A172 (cell line): ENCODE measurements at regions not wholly inside any gene's neighbourhood (a gene's known extent, or its start where the extent isn't known, plus 50 kb on each side); places are given as distances from the start of the nearest gene placed in this dataset.
"Not testable (repeated sequence)": the region's sequence is repeated elsewhere in the genome, so short reads cannot be mapped to it uniquely, and the experiment has no call there.

ENCODE experiments used
- DNase-seq: peaks from one replicate; pipeline ENCODE4 v3.0.0-alpha.2; 2015; ENCODE audit warnings: low spot score

- no peak for DNase-seq
These were observed 53.8 kb upstream of the C2CD4B start for GRCh38 chr15:62218841-62219240.

DNA sequence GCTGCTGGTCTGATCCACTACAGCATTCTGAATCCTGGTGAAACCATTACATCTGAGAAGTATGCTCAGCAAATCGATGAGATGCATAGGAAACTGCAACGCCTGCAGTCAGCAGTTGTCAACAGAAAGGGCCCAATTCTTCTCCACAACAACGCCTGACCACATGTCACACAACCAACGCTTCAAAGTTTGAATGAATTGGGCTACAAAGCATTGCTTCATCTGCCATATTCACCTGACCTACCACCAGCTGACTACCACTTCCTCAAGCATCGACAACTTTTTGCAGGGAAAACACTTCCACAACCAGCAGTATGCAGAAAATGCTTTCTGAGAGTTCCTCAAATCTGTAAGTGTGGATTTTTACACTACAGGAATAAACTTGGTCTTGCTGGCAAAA lies 54.7 kb upstream of the C2CD4B start:
- no peak for DNase-seq

- DNase-seq, result no peak
These were observed 57.9 kb upstream of the C2CD4B start for GRCh38 chr15:62223020-62223419.

DNA sequence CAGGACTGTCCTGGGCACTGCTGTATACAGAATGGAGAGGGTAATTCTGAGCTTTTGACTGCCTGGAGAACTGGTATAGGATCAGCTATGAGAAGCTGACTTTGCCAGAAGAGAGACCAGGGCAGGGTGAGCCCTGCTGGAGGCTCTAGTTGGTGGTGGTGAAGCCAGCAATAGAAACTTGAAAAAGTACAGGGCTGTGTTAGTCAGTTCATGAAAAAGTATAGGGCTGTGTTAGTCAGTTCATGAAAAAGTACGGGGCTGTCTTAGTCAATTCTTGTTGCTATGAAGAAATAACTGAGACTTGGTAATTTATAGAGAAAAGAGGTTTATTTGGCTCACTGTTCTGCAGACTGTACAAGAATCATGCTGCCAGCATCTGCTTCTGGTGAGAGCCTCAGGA lies 63.5 kb upstream of the C2CD4B start:
- DNase-seq, result no peak

DNA sequence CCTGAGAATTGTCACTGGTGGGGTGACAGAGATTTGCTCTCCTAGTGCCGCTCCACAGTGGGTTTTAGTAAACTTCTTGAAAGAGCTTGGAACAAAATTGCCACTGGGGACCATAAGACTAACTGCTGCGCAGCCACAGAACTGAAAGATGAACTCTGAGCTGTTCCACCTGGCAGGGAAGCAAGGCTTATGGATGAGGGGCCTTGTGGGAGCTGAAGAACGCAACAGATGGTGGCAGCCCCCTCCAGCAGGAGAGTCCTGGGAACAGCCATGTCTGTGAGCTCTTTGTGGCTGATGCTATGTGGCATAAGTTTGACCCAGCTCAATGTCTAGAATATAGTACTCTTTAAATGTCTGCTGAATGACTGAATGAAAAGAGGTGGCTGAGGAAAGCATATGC lies 66.8 kb upstream of the C2CD4B start:
- DNase-seq, result no peak

DNA sequence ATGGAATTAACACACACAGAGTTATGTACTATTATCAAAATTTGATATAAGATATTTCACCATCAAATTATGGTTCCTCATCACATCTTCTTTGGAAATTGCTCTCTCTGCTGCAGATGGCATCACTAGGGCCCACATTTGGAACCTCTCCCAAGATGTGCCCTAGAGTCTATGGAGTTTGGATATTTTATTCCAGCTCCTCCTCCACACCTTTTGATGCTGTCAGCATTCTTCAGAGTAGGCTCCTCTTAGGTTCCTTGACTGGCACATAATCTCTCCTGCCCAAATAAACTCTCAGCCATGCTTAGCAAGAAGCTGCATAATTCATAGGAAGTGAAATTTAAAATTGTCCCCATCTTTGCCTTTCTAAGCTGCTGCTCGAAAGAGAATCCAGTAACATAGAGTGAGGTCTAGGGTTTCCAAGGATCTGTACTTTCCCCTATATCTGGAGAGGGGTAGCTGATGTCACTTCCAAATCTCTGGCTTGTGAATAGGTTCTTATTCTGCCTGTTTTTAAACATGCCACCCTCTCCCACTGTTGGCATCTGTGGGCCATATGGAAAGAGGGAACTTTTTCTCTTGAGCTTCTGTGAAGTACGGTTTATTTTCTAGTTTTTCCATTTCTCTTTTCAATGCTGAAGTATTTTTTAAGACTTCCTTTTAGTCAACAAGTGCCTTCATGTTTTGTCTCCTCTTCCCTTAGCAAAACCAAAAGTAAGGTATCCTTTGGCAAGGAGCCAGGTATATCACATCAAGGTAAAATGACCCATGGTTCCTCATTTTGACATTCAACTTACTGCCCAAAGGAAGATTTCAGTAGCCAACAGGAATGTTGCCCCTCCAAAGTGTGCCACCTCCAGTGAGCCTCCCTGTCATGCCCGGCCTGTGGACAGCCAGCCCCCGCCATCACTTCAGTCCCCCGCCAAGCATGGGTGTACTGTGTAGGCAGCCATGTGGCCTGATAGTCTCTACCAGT lies 75.3 kb upstream of the C2CD4B start:
- DNase-seq, result no peak

DNA sequence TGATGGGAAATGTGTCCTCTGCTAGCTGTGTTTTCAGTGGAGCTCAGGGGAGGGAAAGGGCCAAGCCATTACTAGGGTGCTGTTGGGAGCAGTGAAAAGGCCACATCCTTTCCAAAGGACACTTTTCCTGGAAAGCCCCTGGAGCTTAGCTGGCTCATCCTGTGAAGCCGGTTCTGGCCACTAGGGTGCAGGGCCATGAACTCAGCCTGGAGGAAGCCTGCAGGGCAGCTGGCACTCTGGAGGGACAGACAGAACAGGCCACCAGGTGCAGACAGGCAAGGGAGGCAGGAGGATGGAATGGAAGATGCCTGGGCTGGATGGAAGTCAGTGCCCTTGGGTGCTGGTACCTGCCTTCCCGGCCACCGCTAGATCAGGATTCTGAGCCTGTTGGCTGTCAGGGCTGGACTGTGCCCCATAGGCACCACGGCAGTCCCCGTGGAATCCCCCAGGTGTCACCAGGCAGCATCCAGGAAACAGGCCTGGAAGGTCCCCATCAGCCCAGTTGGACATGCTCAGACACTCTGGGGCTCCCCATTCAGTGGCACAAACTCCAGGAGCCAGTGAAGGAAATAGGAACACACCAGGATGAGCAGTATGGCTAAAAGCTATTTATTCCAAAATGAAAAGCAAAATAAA lies 76.2 kb upstream of the C2CD4B start:
- DNase-seq, result peak; percentile 29

GRCh38 chr15:62242999-62243398 lies 77.9 kb upstream of the C2CD4B start:
- no peak for DNase-seq

DNA sequence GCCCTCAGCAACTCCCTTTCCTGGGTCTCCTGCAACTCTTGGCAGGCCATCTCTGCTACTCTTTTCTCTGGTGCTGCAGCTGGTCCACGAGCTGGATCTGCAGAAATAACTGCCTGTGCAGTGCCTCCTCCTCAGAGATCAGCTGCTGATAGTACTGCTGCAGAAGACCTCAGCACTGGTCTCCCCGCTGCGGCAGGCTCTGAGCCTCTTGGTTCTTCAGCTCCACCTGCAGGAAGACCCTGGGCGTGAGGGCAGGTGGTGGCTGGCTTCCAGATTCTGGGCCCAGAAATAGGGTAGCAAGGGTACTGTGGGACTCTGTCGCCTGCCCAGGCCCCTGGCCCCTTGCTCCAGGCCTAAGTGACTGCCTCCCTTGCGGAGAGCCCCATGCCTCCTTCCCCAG lies 79.7 kb upstream of the C2CD4B start:
- no peak for DNase-seq

DNA sequence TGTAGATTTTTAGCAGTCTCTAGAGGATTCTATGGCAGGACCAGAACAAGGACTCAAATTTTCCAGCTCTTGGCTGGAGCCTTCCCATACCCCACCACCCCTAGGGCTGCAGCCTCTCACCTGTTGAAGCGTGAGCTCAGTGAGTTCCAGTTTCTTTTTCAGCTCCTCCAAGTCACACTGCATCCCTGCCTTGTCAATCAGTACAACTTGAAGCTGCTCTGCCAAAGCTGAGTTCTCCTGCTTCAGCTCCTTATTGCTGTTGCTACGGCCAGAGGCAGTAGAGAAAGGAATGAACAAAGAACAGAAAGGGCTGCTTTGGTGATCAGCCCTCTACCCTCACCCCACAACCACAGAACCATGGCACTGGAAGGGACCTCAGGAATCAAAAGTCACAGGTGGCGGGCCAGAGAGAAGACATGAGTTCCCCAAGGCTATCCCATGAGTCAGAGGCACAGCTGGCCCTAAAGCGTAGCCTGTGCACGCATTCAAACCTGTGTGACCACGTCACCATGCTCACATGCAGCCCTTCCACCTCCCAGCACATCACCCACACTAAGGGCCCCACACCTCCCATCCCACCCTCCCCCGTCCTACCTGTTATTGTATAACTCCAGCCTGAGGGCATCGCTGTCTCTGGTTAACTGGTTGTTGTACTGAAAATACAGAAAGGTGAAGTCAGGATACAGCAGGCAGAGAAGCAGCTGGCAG lies 83.3 kb upstream of the C2CD4B start:
- no peak for DNase-seq

- DNase-seq, result no peak
These were observed 84.4 kb upstream of the C2CD4B start for GRCh38 chr15:62249501-62249900.

GRCh38 chr15:62250186-62250585 lies 85.1 kb upstream of the C2CD4B start:
- no peak for DNase-seq

DNA sequence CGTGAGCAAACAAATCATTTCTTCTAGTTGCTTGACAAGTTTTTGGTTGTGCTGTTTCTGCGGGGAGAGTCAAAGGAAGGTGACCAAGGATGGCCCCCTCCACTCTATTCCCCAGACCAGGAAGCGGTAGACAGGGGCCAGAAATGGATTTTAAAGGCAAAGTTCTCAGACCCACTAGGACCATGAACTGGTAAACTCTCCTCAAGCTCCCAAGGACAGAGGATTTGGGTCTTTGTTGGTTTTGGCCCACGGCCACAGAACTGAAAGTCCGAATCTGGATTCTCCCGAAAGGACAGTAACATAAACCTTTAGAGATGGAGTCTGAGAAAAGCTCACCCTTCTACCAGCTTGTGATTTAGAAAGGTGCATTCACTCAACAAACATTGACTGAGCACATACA lies 85.9 kb upstream of the C2CD4B start:
- no peak for DNase-seq

- no peak for DNase-seq
These were observed 88.2 kb upstream of the C2CD4B start for GRCh38 chr15:62253294-62253693.

GRCh38 chr15:62254137-62254934 lies 89.3 kb upstream of the C2CD4B start:
- peak; percentile 38 for DNase-seq

- DNase-seq, result not testable (repeated sequence)
These were observed 91.3 kb upstream of the C2CD4B start for GRCh38 chr15:62256430-62256829.

DNA sequence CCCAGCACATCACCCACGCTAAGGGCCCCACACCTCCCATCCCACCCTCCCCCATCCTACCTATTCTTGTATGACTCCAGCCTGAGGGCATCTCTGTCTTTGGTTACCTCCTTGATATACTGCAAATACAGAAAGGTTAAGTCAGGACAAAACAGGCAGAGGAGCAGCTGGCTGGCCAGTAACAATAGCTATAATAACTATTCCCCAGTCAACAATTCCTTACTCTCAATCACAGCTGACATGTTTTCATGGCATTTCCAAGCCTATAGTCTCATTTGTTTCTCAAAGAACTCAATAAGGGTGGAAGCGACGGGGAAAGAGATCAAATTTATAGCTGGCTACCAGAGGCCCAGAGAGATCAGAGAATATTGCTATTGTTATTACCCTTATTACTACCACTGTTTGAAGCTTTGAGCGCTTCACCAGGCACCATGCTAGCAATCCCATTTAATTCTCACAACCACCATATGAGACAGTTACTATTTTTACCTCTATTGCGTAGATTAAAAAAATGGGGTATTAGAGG lies 93.0 kb upstream of the C2CD4B start:
- DNase-seq, result no peak

DNA sequence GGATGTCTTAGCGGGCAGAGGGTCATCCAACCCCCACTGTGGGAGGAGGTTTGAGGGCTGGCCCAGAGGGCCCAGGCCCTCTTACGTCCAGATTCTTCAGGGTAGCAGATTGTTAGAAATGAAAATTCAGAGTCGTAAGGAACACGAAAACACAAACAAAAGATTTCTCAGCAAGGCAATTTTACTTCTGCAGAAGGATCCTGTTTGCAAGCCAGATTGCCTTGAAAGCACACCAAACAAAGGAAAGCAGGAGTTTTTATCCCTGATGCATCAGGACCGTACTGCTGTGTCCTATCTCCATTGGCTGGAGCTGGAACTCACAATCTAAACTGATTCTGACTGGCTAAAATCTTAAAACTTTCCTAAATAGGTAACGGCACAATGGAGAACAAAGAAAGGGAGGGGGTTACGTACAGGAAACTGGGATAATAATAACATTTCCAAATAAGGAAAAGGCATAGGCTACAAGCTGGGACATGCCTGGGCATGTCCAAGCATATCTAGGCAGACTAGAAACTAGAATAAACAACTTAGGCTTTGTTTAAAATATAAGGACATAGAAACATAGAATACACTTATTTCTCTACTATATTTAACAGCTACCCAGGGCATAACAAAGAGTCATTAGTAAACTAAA lies 97.3 kb upstream of the C2CD4B start:
- DNase-seq, result no peak

DNA sequence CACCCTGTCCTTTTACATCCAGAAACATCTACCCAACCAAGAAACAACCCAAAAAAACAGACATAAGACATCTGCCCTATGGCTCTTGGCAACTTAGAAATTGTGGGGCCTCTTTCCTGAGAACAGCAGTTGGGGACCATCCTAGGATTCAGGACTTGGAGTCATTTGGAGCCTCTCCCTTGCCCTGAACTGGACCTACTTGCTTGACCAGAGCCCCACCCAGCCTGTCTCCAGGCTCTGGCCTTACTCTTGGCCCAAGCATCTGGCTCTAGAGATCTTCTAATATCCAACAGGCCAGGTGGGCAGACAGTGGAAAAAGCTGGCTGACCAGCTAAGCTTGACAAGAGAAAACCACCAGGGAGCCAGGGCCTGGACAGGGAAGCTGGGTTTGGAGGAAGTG lies 99.1 kb upstream of the C2CD4B start:
- no peak for DNase-seq

GRCh38 chr15:62269504-62269903 lies 104.4 kb upstream of the C2CD4B start:
- DNase-seq, result no peak
